ENCODE measurements at regions not wholly inside any gene's neighbourhood (a gene's known extent, or its start where the extent isn't known, plus 50 kb on each side); places are given as distances from the start of the nearest gene placed in this dataset.
"Not testable (repeated sequence)": the region's sequence is repeated elsewhere in the genome, so short reads cannot be mapped to it uniquely, and the experiment has no call there.

- intact Hi-C loops (cut with micrococcal nuclease), result not testable (repeated sequence)
Observed at GRCh38 chr1:66424530-66424929, 109.4 kb upstream of the SGIP1 start.

DNA sequence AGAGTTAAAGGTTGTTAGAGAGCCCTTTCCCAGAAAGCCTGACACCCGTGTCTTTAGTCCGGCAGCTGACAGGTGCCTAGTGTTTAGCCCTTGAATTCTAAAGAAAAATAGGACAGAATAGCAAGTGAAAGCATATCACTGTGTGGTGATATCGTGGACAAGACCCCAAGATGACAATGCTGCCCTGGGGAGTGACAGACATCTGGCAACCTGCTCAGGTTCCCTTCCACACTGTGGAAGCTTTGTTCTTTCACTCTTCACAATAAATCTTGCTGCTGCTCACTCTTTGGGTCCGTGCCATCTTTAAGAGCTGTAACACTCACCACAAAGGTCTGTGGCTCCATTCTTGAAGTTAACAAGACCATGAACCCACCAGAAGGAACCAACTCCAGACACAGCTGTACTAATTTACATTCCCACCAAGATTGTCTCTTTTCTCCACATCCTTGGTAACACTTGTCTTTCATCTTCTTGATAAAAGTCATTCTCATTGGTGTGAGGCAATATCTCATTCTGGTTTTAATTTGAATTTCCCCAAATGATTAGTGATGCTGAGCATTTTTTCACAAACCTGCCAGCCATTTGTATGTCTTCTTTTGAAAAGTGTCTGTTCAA is 107.6 kb upstream of the SGIP1 start:
- intact Hi-C loops (cut with micrococcal nuclease), result no loop called here

DNA sequence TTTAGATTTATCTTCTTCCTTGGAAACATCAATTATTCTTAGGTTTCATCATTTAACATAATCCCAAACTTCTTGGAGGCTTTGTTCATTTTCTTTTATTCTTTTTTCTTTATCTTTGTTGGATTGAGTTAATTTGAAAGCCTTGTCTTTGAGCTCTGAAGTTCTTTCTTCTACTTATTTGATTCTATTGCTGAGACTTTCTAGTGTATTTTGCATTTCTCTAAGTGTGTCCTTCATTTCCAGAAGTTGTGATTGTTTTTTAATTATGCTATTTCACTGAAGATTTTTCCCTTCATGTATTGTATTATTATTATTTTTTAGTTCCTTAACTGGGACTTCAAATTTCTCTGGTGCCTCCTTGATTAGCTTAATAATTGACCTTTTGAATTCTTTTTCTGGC is 103.1 kb upstream of the SGIP1 start:
- intact Hi-C loops (cut with micrococcal nuclease), result not testable (repeated sequence)

- intact Hi-C loops (cut with micrococcal nuclease), result no loop called here
Observed at GRCh38 chr1:66431999-66432398, 102.0 kb upstream of the SGIP1 start.

GRCh38 chr1:66433611-66434010 is 100.3 kb upstream of the SGIP1 start:
- intact Hi-C loops (cut with micrococcal nuclease), result no loop called here

DNA sequence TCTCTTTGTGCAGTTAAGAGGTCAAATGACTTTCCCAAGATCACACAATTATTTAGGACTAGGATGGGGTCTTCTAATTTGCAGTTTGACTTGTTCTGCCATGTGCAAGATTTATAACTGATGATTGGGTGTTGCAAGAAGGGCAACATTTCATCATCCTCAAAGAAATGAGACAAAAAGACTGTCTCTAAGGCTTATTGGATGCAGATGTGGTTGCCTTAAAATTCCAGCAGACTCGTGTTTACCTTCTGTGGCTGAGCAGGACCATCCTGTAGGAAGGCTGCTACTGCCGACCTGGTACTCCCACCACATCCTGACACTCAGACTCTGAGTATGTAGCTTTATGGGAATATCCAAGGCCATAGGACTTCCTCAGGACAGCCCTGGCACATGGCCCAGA is 99.9 kb upstream of the SGIP1 start:
- intact Hi-C loops (cut with micrococcal nuclease), result no loop called here

GRCh38 chr1:66435541-66435940 is 98.4 kb upstream of the SGIP1 start:
- intact Hi-C loops (cut with micrococcal nuclease), result no loop called here

GRCh38 chr1:66436378-66437135 is 97.4 kb upstream of the SGIP1 start:
- intact Hi-C loops (cut with micrococcal nuclease), result loop anchor here (1.0 to 2.0 kb wide), 4 partner anchors 8 to 154 kb away; no protein-coding TSS in a partner anchor

GRCh38 chr1:66437136-66437401 is 96.9 kb upstream of the SGIP1 start:
- intact Hi-C loops (cut with micrococcal nuclease), result loop anchor here (2.0 kb wide), 2 partner anchors 36 to 154 kb away; no protein-coding TSS in a partner anchor

- intact Hi-C loops (cut with micrococcal nuclease), result no loop called here
Observed at GRCh38 chr1:66438062-66438461, 95.9 kb upstream of the SGIP1 start.

GRCh38 chr1:66438501-66438900 is 95.5 kb upstream of the SGIP1 start:
- intact Hi-C loops (cut with micrococcal nuclease), result no loop called here

DNA sequence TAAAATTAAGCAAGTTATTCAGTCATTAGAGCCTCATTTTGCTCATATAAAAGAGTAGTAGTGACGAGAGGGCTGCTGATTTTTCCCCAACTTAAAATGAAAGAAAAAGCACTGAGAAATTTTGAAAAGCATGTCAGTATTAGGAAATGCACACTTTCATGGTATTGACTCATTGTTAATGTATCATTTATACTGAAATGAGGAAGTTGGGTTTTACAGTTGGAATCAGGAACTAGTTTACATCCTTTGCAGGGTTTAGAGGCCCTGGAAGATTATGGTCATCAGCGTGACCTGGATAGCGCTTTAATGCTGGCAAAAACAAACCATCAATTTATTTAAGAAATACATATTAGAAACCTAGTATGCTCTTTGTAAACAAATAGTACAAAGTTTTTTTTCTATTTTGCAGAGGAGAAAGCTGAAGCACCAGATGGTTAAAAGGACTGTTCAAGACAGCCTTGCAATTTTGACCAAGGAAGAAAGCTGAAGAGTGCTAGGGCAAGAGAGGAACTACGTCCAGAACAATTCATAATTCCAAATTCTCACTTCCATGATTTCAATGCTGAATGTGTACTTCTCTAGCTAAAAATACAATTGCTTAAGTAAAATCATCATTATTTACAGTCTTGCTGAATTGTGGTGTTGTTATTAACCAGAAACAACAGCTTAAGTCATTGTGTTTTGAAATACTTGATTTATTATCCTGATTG is 94.8 kb upstream of the SGIP1 start:
- intact Hi-C loops (cut with micrococcal nuclease), result no loop called here

GRCh38 chr1:66443793-66444192 is 90.2 kb upstream of the SGIP1 start:
- intact Hi-C loops (cut with micrococcal nuclease), result loop anchor here (1.0 to 10.0 kb wide), 5 partner anchors 7 to 1023 kb away; partner anchors contain the start of genes LEPR and LEPROT

- intact Hi-C loops (cut with micrococcal nuclease), result loop anchor here (1.0 to 10.0 kb wide), 12 partner anchors 8 to 1377 kb away; partner anchors contain the start of genes AK4, LEPR and LEPROT
Observed at GRCh38 chr1:66444438-66445265, 89.3 kb upstream of the SGIP1 start.

DNA sequence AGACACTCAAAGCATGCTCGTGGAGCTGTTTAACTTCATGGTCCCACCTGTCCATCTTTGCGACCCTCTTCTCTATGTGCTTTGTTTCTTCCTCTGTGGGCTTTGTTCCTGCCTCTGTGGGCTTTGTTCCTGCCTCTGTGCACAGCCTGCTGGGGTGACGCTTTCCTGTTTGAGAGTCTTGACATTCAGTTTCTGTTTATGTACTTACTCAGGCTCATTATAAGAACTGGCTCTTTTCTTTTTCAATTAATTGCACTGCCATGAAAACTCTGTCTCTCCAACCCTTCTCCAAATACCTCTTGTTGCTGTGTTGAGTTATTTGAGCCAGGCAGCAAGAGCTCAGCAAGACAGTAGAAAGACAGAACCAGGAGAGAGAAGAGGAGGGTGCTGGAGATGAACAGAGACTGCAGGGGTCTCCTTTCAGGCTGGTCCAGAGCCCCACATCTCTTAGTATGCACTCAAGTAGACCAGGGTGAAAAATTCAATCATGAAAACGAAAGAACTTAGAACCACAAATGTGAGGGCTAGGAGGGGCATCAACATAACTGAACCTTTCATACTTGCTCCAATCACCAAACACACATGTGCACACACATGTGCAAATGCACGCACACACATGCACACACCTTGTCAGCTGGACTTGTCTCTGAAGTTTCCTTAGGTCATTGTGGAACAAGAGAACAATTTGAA is 88.3 kb upstream of the SGIP1 start:
- intact Hi-C loops (cut with micrococcal nuclease), result loop anchor here (1.0 to 10.0 kb wide), 22 partner anchors 71 to 1378 kb away; partner anchors contain the start of genes AK4, LEPR and LEPROT

GRCh38 chr1:66446261-66447001 is 87.5 kb upstream of the SGIP1 start:
- intact Hi-C loops (cut with micrococcal nuclease), result loop anchor here (1.0 to 10.0 kb wide), 19 partner anchors 94 to 1379 kb away; partner anchors contain the start of gene AK4

GRCh38 chr1:66450043-66450514 is 83.9 kb upstream of the SGIP1 start:
- intact Hi-C loops (cut with micrococcal nuclease), result no loop called here

DNA sequence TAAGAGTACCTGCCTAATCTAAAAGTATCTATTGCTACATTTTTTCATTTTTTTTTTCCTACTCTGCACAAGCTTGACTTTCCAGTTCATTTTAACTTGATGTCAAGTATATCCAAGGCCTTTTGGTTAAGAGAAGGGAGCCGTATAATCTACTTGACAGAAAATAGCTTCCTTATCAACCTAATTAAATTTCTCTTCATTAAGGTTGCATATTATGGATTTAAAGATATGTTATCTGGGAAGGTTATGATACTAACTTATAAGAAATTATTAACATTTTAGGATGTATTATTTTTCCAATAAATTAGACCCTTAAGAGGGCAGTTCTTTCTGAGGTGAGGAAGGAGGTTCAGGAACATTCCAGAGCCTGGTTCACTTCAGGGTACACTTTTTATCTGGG is 83.1 kb upstream of the SGIP1 start:
- intact Hi-C loops (cut with micrococcal nuclease), result no loop called here

- intact Hi-C loops (cut with micrococcal nuclease), result no loop called here
Observed at GRCh38 chr1:66452162-66452561, 81.8 kb upstream of the SGIP1 start.

- intact Hi-C loops (cut with micrococcal nuclease), result no loop called here
Observed at GRCh38 chr1:66452982-66453381, 81.0 kb upstream of the SGIP1 start.
